ENCODE measurements at regions not wholly inside any gene's neighbourhood (a gene's known extent, or its start where the extent isn't known, plus 50 kb on each side); places are given as distances from the start of the nearest gene placed in this dataset.

DNA sequence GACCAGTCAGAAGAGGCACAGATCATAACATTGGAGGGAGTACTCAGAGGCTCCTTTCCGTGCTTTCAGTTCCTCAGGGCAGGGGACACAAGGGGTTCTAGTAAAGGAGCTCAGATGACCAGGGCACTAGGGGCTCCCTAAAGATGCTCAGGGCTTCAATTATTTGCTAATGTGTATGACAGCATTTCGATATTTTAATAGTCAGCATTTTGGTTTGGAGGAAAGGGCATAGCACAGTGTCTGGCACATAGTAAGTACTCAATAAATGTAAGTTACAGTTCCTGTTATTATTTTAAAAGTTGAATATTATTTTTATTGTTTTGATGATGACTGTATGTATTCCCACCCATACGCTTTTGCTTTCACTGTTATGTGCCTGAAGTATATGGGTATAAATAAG lies 260.0 kb downstream of the REEP3 start:
- BruUV-seq (replicated peaks), result no TSS peak
- no peak for TF ChIP-seq CTCF (IDR thresholded peaks at IDR 0.05; ENCODE audit: insufficient read depth in 1 of 2, low read depth in 1 of 2, low read length in 1 of 2, severe bottlenecking in 1 of 2, unreplicated experiment in 1 of 2)
- no peaks in the 10 kb centered on the region for H3K36me3 ChIP-seq (ENCODE audit: control insufficient read depth, insufficient read depth, low read length)
- no peak for DNase-seq
- Mint-ChIP-seq H3K27me3 (ENCODE audit: insufficient read depth, unreplicated experiment) (peaks cover 16% of the 10 kb centered on the region), H3K4me3 (ENCODE audit: unreplicated experiment) (no peak overlapping the region), H3K36me3 (ENCODE audit: insufficient read depth, unreplicated experiment) (no peaks in the 10 kb centered on the region), H3K4me1 (ENCODE audit: low read depth, unreplicated experiment) (no peaks in the 10 kb centered on the region), H3K27ac (ENCODE audit: unreplicated experiment) (no peak overlapping the region), H3K9me3 (ENCODE audit: unreplicated experiment) (peaks cover 7% of the 10 kb centered on the region)
- intact Hi-C loops (cut with micrococcal nuclease; ENCODE audit: unreplicated experiment), result no loop called here
- no peaks in the 10 kb centered on the region for H3K27me3 ChIP-seq (replicated peaks; ENCODE audit: control insufficient read depth, insufficient read depth, low read length)
- CTCF ChIA-PET, result no interaction called here
- no peaks in the 10 kb centered on the region for H3K9me3 ChIP-seq
- POLR2A ChIA-PET, result no interaction called here
- no peaks in the 10 kb centered on the region for H3K4me1 ChIP-seq
- no peak overlapping the region for H3K4me3 ChIP-seq (ENCODE audit: low read depth, low read length)

DNA sequence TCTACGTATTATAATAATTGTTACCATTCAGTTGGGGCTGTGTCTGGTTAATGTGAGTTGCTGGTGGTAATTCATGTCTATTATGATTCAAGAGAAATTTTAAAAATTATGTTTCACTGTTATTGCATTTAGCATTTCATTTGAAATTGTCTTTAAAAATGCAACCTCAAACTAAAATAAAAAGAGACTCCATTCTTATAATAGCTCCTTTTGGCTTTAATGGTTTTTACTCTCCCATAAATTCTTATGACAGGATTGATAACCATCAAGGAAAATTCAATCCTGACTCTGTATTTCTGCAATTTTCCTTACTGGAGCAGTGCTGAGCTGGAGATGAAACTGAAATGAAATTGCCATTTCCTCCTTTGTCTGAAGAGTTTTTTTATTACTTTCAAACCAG lies 262.7 kb downstream of the REEP3 start:
- Histone ChIP-seq H3K4me3 (ENCODE audit: low read depth, low read length) (no peak overlapping the region), H3K9me3 (no peaks in the 10 kb centered on the region), H3K27me3 (replicated peaks; ENCODE audit: control insufficient read depth, insufficient read depth, low read length) (no peaks in the 10 kb centered on the region), H3K4me1 (no peaks in the 10 kb centered on the region), H3K36me3 (ENCODE audit: control insufficient read depth, insufficient read depth, low read length) (no peaks in the 10 kb centered on the region)
- Mint-ChIP-seq H3K4me1 (ENCODE audit: low read depth, unreplicated experiment) (no peaks in the 10 kb centered on the region), H3K36me3 (ENCODE audit: insufficient read depth, unreplicated experiment) (no peaks in the 10 kb centered on the region), H3K27me3 (ENCODE audit: insufficient read depth, unreplicated experiment) (peaks cover 16% of the 10 kb centered on the region), H3K9me3 (ENCODE audit: unreplicated experiment) (peaks cover 7% of the 10 kb centered on the region), H3K27ac (ENCODE audit: unreplicated experiment) (no peak overlapping the region), H3K4me3 (ENCODE audit: unreplicated experiment) (no peak overlapping the region)
- no peak for TF ChIP-seq CTCF (IDR thresholded peaks at IDR 0.05; ENCODE audit: insufficient read depth in 1 of 2, low read depth in 1 of 2, low read length in 1 of 2, severe bottlenecking in 1 of 2, unreplicated experiment in 1 of 2)
- intact Hi-C loops (cut with micrococcal nuclease; ENCODE audit: unreplicated experiment), result no loop called here
- ChIA-PET CTCF (no interaction called here), POLR2A (no interaction called here)
- BruUV-seq (replicated peaks), result no TSS peak
- DNase-seq, result no peak

- no peak overlapping the region for H3K27ac Mint-ChIP-seq (ENCODE audit: unreplicated experiment)
- H3K9me3 ChIP-seq, result no peaks in the 10 kb centered on the region
These were observed 267.1 kb downstream of the REEP3 start for GRCh38 chr10:63788152-63788821.

More at GRCh38 chr10:63788152-63788821, 267.1 kb downstream of the REEP3 start:
- ChIA-PET CTCF (no interaction called here), POLR2A (no interaction called here)
- no peak for DNase-seq
- Histone ChIP-seq H3K36me3 (ENCODE audit: control insufficient read depth, insufficient read depth, low read length) (no peaks in the 10 kb centered on the region), H3K4me3 (ENCODE audit: low read depth, low read length) (no peak overlapping the region), H3K27me3 (replicated peaks; ENCODE audit: control insufficient read depth, insufficient read depth, low read length) (no peaks in the 10 kb centered on the region), H3K4me1 (no peaks in the 10 kb centered on the region)
- no peak for TF ChIP-seq CTCF (IDR thresholded peaks at IDR 0.05; ENCODE audit: insufficient read depth in 1 of 2, low read depth in 1 of 2, low read length in 1 of 2, severe bottlenecking in 1 of 2, unreplicated experiment in 1 of 2)
- Mint-ChIP-seq H3K9me3 (ENCODE audit: unreplicated experiment) (peaks cover 40% of the 10 kb centered on the region), H3K4me1 (ENCODE audit: low read depth, unreplicated experiment) (no peaks in the 10 kb centered on the region), H3K27me3 (ENCODE audit: insufficient read depth, unreplicated experiment) (peaks cover 22% of the 10 kb centered on the region), H3K4me3 (ENCODE audit: unreplicated experiment) (no peak overlapping the region), H3K36me3 (ENCODE audit: insufficient read depth, unreplicated experiment) (no peaks in the 10 kb centered on the region)
- BruUV-seq (replicated peaks), result no TSS peak
- intact Hi-C loops (cut with micrococcal nuclease; ENCODE audit: unreplicated experiment), result no loop called here

Measured in Caco-2 (cell line).